ENCODE measurements at regions not wholly inside any gene's neighbourhood (a gene's known extent, or its start where the extent isn't known, plus 50 kb on each side); places are given as distances from the start of the nearest gene placed in this dataset.
"Not testable (repeated sequence)": the region's sequence is repeated elsewhere in the genome, so short reads cannot be mapped to it uniquely, and the experiment has no call there.

GRCh38 chr16:86257546-86257945 lies 252.8 kb upstream of the FOXF1 start:
- no peak for ATAC-seq
- H3K4me3 ChIP-seq: no peak overlapping the region
- H3K27ac ChIP-seq: no peak overlapping the region
- DNase-seq: no peak
- H3K9me3 ChIP-seq: no peaks in the 10 kb centered on the region
- no peaks in the 10 kb centered on the region for H3K27me3 ChIP-seq
- WGBS (ENCODE audit: insufficient coverage, low coverage, low lambda C conversion rate, missing lambda C conversion rate): 69% methylated on average over 5 of the region's 5 CpGs
- TF ChIP-seq CTCF (IDR thresholded peaks at IDR 0.05): no peak
- TF ChIP-seq POLR2A (IDR thresholded peaks at IDR 0.05): no peak
- no peaks in the 10 kb centered on the region for H3K4me1 ChIP-seq
- intact Hi-C loops (cut with DNase I): no loop called here
- no peaks in the 10 kb centered on the region for H3K36me3 ChIP-seq

- TF ChIP-seq CTCF (IDR thresholded peaks at IDR 0.05) (no peak), POLR2A (IDR thresholded peaks at IDR 0.05) (no peak)
- Histone ChIP-seq H3K9me3 (no peaks in the 10 kb centered on the region), H3K27ac (no peak overlapping the region), H3K4me3 (no peak overlapping the region), H3K27me3 (no peaks in the 10 kb centered on the region), H3K4me1 (no peaks in the 10 kb centered on the region), H3K36me3 (no peaks in the 10 kb centered on the region)
- ATAC-seq: no peak
- DNase-seq: no peak
- intact Hi-C loops (cut with DNase I): no loop called here
- 46% methylated on average over 3 of the region's 3 CpGs for WGBS (ENCODE audit: insufficient coverage, low coverage, low lambda C conversion rate, missing lambda C conversion rate)
Measured at GRCh38 chr16:86258713-86259112, 251.6 kb upstream of the FOXF1 start.

- Histone ChIP-seq H3K27me3 (no peaks in the 10 kb centered on the region), H3K36me3 (no peaks in the 10 kb centered on the region), H3K27ac (no peak overlapping the region), H3K9me3 (no peaks in the 10 kb centered on the region), H3K4me3 (no peak overlapping the region), H3K4me1 (no peaks in the 10 kb centered on the region)
- ATAC-seq (no peak), DNase-seq (no peak)
- 45% methylated on average over 4 of the region's 4 CpGs for WGBS (ENCODE audit: insufficient coverage, low coverage, low lambda C conversion rate, missing lambda C conversion rate)
- intact Hi-C loops (cut with DNase I): no loop called here
- no peak for TF ChIP-seq POLR2A (IDR thresholded peaks at IDR 0.05)
- no peak for TF ChIP-seq CTCF (IDR thresholded peaks at IDR 0.05)
Measured at GRCh38 chr16:86259499-86259898, 250.8 kb upstream of the FOXF1 start.

- WGBS (ENCODE audit: insufficient coverage, low coverage, low lambda C conversion rate, missing lambda C conversion rate): 59% methylated on average over 2 of the region's 2 CpGs
- intact Hi-C loops (cut with DNase I): no loop called here
- no peaks in the 10 kb centered on the region for H3K27me3 ChIP-seq
- no peaks in the 10 kb centered on the region for H3K9me3 ChIP-seq
- no peak overlapping the region for H3K27ac ChIP-seq
- TF ChIP-seq POLR2A (IDR thresholded peaks at IDR 0.05) (no peak), CTCF (IDR thresholded peaks at IDR 0.05) (no peak)
- ATAC-seq: no peak
- no peaks in the 10 kb centered on the region for H3K36me3 ChIP-seq
- no peak overlapping the region for H3K4me3 ChIP-seq
- no peaks in the 10 kb centered on the region for H3K4me1 ChIP-seq
- no peak for DNase-seq
Measured at GRCh38 chr16:86261379-86261778, 248.9 kb upstream of the FOXF1 start.

- DNase-seq; intact Hi-C loops (cut with DNase I); H3K4me1 ChIP-seq; H3K9me3 ChIP-seq; H3K36me3 ChIP-seq; H3K27me3 ChIP-seq; H3K4me3 ChIP-seq; H3K27ac ChIP-seq; ATAC-seq: not testable (repeated sequence)
- WGBS (ENCODE audit: insufficient coverage, low coverage, low lambda C conversion rate, missing lambda C conversion rate): 80% methylated on average over 3 of the region's 3 CpGs
Measured at GRCh38 chr16:86267657-86268056, 242.7 kb upstream of the FOXF1 start.
